NT2/D1 (cell line): ENCODE measurements at regions not wholly inside any gene's neighbourhood (a gene's known extent, or its start where the extent isn't known, plus 50 kb on each side); places are given as distances from the start of the nearest gene placed in this dataset.
"Not testable (repeated sequence)": the region's sequence is repeated elsewhere in the genome, so short reads cannot be mapped to it uniquely, and the experiment has no call there.

Experiments used
- DNase-seq: peaks from one replicate; pipeline ENCODE4 v3.0.0-alpha.2; 2011; ENCODE audit warnings: low read depth, low spot score
- H3K27me3 ChIP-seq: 2 replicates; pipeline ENCODE4 v1.6.0; 2011; ENCODE audit warnings: mild to moderate bottlenecking; ENCODE audit not compliant: insufficient read length, insufficient read depth
- H3K36me3 ChIP-seq: 2 replicates; pipeline ENCODE4 v1.6.1; 2011; ENCODE audit warnings: mild to moderate bottlenecking, low read length, mixed read lengths; ENCODE audit not compliant: insufficient read depth, insufficient read length
- H3K4me1 ChIP-seq: 2 replicates; pipeline ENCODE4 v1.5.1; 2011; ENCODE audit not compliant: insufficient read depth, insufficient read length
- H3K4me3 ChIP-seq: 2 replicates; pipeline ENCODE4 v1.5.1; 2011; ENCODE audit warnings: low read depth; ENCODE audit not compliant: insufficient read length
- H3K9ac ChIP-seq: 2 replicates; pipeline ENCODE4 v1.6.0; 2011; ENCODE audit warnings: low read depth; ENCODE audit not compliant: insufficient read length
- H3K9me3 ChIP-seq: 2 replicates; pipeline ENCODE4 v1.5.1; 2011; ENCODE audit warnings: mild to moderate bottlenecking, low read length; ENCODE audit not compliant: insufficient read depth
- SUZ12 ChIP-seq: IDR thresholded peaks from 2 replicates; pipeline ENCODE4 v1.6.1; 2011; ENCODE audit not compliant: insufficient read length, insufficient read depth; ENCODE audit errors: extremely low read depth
- YY1 ChIP-seq: IDR thresholded peaks from 2 replicates; pipeline ENCODE4 v1.6.1; 2011; ENCODE audit not compliant: insufficient read length, insufficient read depth
- ZNF274 ChIP-seq: IDR thresholded peaks from 2 replicates; pipeline ENCODE4 v1.6.1; 2011; ENCODE audit warnings: mild to moderate bottlenecking, low read depth, low read length

- no peak for DNase-seq
- H3K36me3 ChIP-seq = no peaks in the 10 kb centered on the region
- no peak overlapping the region for H3K9ac ChIP-seq
- peaks cover 7% of the 10 kb centered on the region for H3K4me1 ChIP-seq
- no peaks in the 10 kb centered on the region for H3K9me3 ChIP-seq
- H3K27me3 ChIP-seq = no peaks in the 10 kb centered on the region
- no peak overlapping the region for H3K4me3 ChIP-seq
- TF ChIP-seq YY1 (no peak), SUZ12 (no peak), ZNF274 (no peak)
Observed at GRCh38 chr9:124135813-124136365, 121.9 kb upstream of the NEK6 start.

DNA sequence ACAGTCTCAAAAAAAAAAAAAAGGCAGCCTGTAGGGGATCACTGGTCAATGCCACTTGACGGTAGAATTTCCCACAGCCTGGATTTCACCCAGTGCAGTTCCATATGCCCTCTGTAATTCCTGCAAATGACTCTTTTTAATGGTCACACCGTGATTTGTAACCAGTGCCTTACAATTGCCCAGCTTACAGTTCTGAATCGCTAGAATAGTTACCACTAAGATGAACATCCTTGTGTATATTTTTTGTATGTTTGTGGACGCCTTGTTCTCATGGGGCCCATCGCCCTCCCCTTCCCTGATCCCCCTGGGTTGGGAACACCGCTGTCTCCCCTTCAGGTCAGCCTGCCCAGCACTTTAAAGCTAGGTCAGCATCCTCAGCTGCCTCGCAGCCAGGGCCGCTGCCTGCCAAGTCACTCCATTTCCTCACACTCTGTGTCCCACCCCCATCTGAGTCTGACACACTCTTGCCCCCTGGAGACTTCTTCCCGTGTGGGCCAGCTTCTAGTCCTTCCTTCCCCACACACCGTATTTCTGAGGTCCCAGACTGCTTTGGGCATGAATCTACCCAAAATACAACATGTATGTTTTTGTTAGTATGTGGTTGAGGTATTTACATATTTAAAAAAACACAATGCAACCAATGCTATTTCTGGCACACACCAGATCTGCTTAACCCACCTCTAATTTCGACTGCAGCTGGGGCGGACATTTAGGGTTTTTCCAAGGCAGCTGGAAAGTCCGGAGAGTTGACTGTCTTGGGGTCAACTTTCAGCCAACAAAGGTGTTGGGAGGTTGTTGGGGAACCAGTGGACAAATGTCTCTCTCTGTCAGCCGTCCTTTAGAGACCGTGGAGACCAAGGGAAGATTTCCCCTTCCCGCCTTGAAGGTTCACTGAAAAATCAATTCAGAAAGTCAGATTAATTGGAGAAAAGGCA lies 120.5 kb upstream of the NEK6 start:
- H3K4me3 ChIP-seq = no peak overlapping the region
- H3K36me3 ChIP-seq = no peaks in the 10 kb centered on the region
- no peak overlapping the region for H3K9ac ChIP-seq
- no peaks in the 10 kb centered on the region for H3K27me3 ChIP-seq
- peaks cover 4% of the 10 kb centered on the region for H3K4me1 ChIP-seq
- DNase-seq = no peak
- TF ChIP-seq SUZ12 = no peak
- no peak for TF ChIP-seq ZNF274
- TF ChIP-seq YY1 = no peak
- no peaks in the 10 kb centered on the region for H3K9me3 ChIP-seq

DNA sequence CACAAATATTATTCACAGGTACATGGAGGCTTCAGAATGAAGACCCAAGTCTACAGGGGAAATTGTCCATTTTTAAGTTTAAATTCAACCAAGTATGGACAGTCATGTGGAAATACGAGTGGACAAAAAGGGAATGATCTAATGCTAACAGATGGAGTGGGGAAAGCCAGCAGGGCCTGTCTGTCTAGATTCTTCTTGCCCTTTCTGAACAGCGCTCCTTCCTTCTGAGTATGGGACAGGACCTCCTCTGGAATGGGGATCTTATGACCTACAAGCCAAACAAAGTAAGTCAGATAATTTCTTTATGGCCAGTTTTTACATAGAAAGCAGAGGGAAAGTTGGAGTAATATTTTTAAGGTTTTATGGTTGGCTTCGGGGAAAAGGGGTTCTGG lies 119.8 kb upstream of the NEK6 start:
- Histone ChIP-seq H3K9ac (no peak overlapping the region), H3K27me3 (no peaks in the 10 kb centered on the region), H3K4me1 (no peaks in the 10 kb centered on the region), H3K4me3 (no peak overlapping the region), H3K9me3 (no peaks in the 10 kb centered on the region), H3K36me3 (no peaks in the 10 kb centered on the region)
- no peak for TF ChIP-seq SUZ12
- no peak for TF ChIP-seq ZNF274
- no peak for TF ChIP-seq YY1
- no peak for DNase-seq

GRCh38 chr9:124139001-124139400 lies 118.7 kb upstream of the NEK6 start:
- DNase-seq = no peak
- Histone ChIP-seq H3K36me3 (no peaks in the 10 kb centered on the region), H3K9ac (no peak overlapping the region), H3K4me1 (no peaks in the 10 kb centered on the region), H3K9me3 (no peaks in the 10 kb centered on the region), H3K4me3 (no peak overlapping the region), H3K27me3 (no peaks in the 10 kb centered on the region)
- no peak for TF ChIP-seq ZNF274
- TF ChIP-seq SUZ12 = no peak
- TF ChIP-seq YY1 = no peak

GRCh38 chr9:124140941-124141568 lies 116.7 kb upstream of the NEK6 start:
- H3K4me1 ChIP-seq = no peaks in the 10 kb centered on the region
- H3K9ac ChIP-seq = no peak overlapping the region
- H3K27me3 ChIP-seq = no peaks in the 10 kb centered on the region
- no peak overlapping the region for H3K4me3 ChIP-seq
- DNase-seq = no peak
- no peaks in the 10 kb centered on the region for H3K36me3 ChIP-seq
- H3K9me3 ChIP-seq = no peaks in the 10 kb centered on the region
- TF ChIP-seq YY1 (no peak), SUZ12 (no peak), ZNF274 (no peak)

GRCh38 chr9:124144561-124145123 lies 113.1 kb upstream of the NEK6 start:
- H3K4me1 ChIP-seq, H3K4me3 ChIP-seq, H3K36me3 ChIP-seq, H3K27me3 ChIP-seq, H3K9me3 ChIP-seq, H3K9ac ChIP-seq: not testable (repeated sequence)
- DNase-seq = peak; percentile 91

DNA sequence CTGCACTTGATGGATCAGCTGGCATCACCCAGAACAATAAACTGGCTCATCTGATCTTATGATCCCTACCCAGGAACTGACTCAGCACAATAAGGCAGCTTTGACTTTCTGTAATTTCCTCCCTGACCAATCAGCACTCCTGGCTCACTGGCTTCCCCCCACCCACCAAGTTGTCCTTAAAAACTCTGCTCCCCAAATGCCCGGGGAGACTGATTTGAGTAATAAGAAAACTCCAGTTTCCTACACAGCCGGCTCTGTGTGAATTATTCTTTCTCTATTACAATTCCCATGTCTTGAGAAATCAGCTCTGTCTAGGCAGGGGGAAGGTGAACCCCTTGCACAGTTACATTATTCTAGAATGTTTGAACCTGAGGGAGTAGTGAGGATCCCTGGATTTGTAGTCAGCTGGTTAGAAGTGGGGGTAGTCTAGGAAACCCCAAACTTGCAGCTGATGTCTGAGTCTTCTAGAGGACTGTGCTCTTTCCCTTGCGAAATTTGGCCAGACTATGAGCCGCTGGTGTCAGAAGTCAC lies 111.7 kb upstream of the NEK6 start:
- H3K4me1 ChIP-seq = no peaks in the 10 kb centered on the region
- no peaks in the 10 kb centered on the region for H3K9me3 ChIP-seq
- H3K27me3 ChIP-seq = no peaks in the 10 kb centered on the region
- H3K36me3 ChIP-seq = no peaks in the 10 kb centered on the region
- DNase-seq = no peak
- TF ChIP-seq YY1 (no peak), ZNF274 (no peak), SUZ12 (no peak)
- no peak overlapping the region for H3K9ac ChIP-seq
- no peak overlapping the region for H3K4me3 ChIP-seq
